Sciatic nerve (tissue), 2 donors: ENCODE measurements at regions not wholly inside any gene's neighbourhood (a gene's known extent, or its start where the extent isn't known, plus 50 kb on each side); places are given as distances from the start of the nearest gene placed in this dataset.
"Not testable (repeated sequence)": the region's sequence is repeated elsewhere in the genome, so short reads cannot be mapped to it uniquely, and the experiment has no call there.

ENCODE experiments used
- ATAC-seq: fragments of 200-7000 bp; cut with Tn5 transposase; one replicate; pipeline ENCODE4 v1.9.1; 2020; ENCODE audit warnings: mild to moderate bottlenecking, moderate library complexity
- DNase-seq: peaks from one replicate; pipeline ENCODE4 v3.0.0-alpha.2; 2020; ENCODE audit warnings: low spot score
- intact Hi-C: fragments of 100-400 bp; cut with DNase I; formaldehyde crosslinking; loops from one replicate; pipeline ENCODE4 v1.14.2; 2022
- donor health status: DM: no; HTN: no; CAD: no.
- donor health status: DM: no; HTN: no; CAD: no.

GRCh38 chr1:83499998-83500397 is 498.9 kb downstream of the TTLL7 start:
- no peak for ATAC-seq
- intact Hi-C loops = no loop called here
- DNase-seq = no peak

GRCh38 chr1:83497563-83497962 is 501.4 kb downstream of the TTLL7 start:
- DNase-seq = no peak
- intact Hi-C loops = no loop called here
- ATAC-seq = no peak

DNA sequence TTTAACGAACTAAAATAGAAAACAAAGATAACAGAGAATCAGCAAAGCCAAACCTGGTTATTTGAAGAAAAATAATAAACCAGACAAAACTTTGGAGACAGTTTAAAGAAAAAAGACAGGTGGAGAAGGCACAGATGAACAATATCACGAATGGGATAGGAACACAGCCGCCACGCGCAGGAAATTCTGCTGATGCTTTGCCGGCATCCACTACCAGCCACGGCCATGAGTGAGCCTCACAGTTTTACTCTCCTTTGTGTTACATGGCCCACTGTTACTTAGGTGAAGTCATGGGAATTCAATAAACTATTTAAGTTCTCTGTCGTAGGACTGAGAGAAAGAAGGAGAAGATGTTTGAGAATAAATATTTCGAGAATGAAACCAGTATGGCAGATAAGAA is 503.4 kb downstream of the TTLL7 start:
- DNase-seq (no peak), ATAC-seq (no peak)
- intact Hi-C loops = no loop called here

DNA sequence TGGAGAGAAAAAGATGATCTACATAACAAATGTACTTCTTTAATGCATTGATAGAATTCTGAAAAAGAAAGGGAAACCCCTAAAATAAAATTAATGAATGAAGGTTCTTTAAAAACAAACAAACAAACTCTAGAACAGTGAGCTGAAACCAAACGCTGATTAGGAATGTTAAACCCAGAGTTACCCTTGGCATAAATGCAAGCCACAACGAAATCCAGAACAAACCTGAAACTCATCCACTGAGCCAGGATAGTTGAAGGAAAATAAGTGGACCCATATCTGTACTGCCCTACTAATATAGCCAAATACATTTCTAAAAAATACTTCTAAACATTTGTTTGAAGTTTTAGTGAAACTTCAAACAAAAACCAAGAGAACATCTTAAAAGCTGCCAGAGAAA is 505.3 kb downstream of the TTLL7 start:
- intact Hi-C loops = no loop called here
- ATAC-seq = no peak
- no peak for DNase-seq

GRCh38 chr1:83491930-83492329 is 507.0 kb downstream of the TTLL7 start:
- ATAC-seq (no peak), DNase-seq (no peak)
- intact Hi-C loops = no loop called here

- no peak for ATAC-seq
- intact Hi-C loops = no loop called here
- no peak for DNase-seq
Observed at GRCh38 chr1:83490988-83491387, 507.9 kb downstream of the TTLL7 start.

GRCh38 chr1:83488105-83488504 is 510.8 kb downstream of the TTLL7 start:
- DNase-seq = not testable (repeated sequence)
- ATAC-seq = peak; percentile 82

GRCh38 chr1:83487460-83487859 is 511.5 kb downstream of the TTLL7 start:
- intact Hi-C loops, ATAC-seq: not testable (repeated sequence)

More at GRCh38 chr1:83488105-83488504, 510.8 kb downstream of the TTLL7 start:
- intact Hi-C loops = not testable (repeated sequence)

DNA sequence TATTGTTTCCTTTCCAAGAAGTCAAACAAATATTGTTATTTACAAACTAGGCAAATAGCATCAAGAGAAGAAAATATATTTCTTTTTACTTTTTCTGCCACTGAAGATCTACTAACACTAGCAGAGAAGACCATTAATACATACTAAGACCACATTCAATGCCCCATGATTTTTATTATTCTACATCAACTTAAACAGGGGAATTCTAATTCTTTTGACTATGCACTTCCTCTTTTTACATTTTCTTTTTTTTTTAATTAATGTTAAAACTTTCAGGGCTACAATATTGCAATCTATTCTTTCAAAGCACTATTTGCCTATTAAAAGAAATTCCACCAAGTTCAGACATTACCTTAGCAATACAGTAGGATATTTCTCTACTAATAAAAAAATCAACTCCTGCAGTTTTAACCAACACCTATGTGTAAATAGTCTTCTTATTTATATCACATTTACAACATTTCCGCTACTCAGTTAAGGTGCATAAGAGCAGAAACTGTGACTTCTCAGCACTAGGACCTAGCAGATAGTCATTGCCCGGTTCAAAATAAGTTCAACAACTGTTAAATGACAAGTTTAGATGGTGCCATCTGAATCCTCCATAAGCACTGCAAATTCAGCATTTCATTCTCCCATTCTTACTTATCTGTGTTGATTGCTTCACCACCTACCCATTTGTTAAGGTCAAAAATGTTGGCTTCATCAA is 513.5 kb downstream of the TTLL7 start:
- DNase-seq, ATAC-seq, intact Hi-C loops: not testable (repeated sequence)

More at GRCh38 chr1:83487460-83487859, 511.5 kb downstream of the TTLL7 start:
- DNase-seq = not testable (repeated sequence)

- DNase-seq, ATAC-seq, intact Hi-C loops: not testable (repeated sequence)
Observed at GRCh38 chr1:83481284-83481683, 517.6 kb downstream of the TTLL7 start.

DNA sequence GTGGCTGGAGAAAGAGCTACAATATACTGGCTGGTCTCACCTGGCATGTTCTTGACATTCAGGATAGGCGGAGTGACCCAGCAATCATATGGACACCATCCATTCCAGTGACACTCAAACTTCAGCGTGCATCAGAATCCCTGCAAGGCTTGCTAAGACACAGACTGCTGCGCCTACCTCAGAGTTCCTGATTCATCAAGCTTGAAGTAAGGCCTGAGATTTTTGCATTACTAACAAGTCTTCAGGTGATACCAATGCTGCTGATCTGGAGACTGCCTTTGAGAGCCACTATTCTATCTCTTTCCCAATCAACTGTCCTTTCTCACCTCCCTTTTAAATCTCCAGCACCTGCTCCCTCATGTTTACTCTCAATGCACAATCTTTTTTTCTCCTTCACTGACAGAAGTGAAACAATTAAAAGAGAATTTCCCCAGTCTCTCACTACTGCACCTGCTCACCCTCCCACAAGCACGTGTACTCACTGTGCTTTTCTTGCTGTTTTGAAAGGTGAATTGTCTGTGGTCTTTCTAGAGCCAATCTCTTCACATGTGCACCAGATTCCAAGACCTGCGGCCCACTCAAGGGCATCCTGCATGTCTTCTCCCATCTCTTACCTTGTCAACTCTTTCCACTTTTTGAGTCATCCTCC is 519.2 kb downstream of the TTLL7 start:
- ATAC-seq, DNase-seq, intact Hi-C loops: not testable (repeated sequence)

GRCh38 chr1:83478127-83478526 is 520.8 kb downstream of the TTLL7 start:
- ATAC-seq, intact Hi-C loops: not testable (repeated sequence)

DNA sequence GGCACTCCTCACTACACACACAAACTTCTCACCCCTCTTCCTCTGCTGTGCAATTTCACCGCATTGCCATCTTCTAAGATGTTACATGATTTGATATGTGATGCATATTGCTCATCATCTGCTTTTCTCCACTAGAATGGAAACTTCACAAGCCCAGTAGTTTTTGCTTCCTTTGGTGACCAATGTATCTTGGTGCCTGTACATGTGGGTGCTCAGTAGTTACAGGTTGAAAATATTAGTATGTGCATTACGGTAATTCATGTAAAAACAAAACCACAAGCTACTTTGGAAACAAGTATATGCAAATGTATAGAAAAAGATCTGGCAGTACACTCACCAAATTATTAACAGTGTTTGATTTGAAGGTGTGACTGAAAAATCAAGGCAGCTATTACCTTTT is 522.4 kb downstream of the TTLL7 start:
- DNase-seq, intact Hi-C loops, ATAC-seq: not testable (repeated sequence)

More at GRCh38 chr1:83478127-83478526, 520.8 kb downstream of the TTLL7 start:
- not testable (repeated sequence) for DNase-seq

DNA sequence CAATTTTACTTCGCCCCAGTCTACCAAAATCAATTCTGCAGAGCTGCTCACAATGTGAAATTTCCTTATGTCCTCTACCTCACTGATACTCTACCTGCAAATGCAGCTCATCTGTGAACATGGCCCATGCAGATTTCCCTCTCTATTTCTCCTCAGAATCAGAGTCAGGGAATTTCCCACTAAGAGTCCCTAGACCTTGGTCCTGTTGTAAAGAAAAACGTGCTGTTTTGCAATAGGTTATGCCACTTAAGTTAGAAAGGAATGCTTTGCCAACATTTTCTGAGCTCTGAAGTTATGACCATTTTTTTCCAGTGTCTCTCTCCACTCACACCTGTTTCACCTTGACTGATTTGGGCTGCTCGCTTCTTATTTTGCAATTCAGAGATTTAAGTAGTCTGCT is 524.0 kb downstream of the TTLL7 start:
- ATAC-seq, DNase-seq, intact Hi-C loops: not testable (repeated sequence)

- DNase-seq, ATAC-seq, intact Hi-C loops: not testable (repeated sequence)
Observed at GRCh38 chr1:83473986-83474385, 524.9 kb downstream of the TTLL7 start.

DNA sequence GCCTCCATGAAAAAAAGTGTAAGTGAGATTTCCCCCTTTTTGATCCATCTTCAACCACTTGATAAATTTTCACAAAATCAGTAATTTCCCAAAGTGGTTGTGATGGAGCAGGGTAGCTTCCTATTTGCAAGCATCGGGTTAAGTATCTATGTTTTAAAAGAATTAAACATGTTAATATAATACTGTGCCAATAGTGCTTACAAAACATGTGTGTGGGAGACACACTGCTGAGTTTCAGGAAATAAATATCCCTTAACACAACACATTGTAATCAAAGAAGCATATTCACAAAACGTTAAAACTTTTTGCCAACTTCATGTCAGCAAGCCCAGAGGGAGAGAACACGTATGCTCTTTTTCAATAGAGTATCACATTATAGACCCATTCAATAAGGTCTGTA is 526.9 kb downstream of the TTLL7 start:
- ATAC-seq, DNase-seq, intact Hi-C loops: not testable (repeated sequence)

DNA sequence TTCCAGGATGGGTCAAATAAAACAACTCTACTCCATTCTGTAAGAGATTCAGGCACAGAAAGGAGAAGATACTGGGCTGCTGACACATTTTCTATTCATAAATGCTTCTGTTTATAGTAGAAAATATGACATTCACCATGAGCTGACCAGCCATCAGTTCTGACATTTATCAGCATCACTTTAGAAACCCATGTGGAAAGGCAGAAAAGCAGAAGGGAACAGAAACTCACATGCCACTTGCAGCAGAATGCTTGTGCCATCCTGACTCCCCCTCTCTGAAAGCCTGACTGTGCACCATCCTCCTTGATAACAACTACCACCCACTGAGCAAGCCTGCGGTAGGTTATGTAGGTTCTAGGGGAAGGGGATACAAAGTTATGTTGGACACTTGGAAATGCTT is 527.7 kb downstream of the TTLL7 start:
- ATAC-seq, intact Hi-C loops, DNase-seq: not testable (repeated sequence)

- intact Hi-C loops, DNase-seq, ATAC-seq: not testable (repeated sequence)
Observed at GRCh38 chr1:83468336-83468735, 530.6 kb downstream of the TTLL7 start.

DNA sequence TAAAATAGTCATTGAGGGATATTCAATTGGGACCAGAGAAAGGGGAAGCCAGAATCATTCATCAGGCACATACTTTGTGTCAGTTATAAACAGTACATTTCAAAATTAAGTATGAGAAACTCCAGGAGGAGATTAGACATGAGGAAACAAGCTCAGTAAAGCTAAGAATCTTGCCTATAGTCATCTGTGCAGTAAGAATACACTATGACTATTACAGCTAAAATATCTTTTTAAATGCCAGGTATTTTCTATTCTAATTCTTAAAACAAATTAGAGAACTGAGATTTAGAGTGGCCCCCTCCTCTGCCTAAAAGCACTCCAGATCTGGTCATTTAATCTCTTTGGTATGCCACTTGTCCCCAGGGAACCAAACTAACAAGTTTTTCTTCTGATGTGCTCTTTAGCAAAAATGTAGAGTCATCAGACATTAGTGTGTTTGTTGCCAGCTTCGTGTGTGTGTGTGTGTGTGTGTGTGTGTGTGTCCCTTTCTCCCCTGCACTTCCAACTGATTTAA is 541.1 kb downstream of the TTLL7 start:
- ATAC-seq = peak; percentile 26
- intact Hi-C loops, DNase-seq: not testable (repeated sequence)

GRCh38 chr1:83457281-83457680 is 541.7 kb downstream of the TTLL7 start:
- ATAC-seq, intact Hi-C loops, DNase-seq: not testable (repeated sequence)
